SKM-1 treated with dmso at 0.1 percent for 144 hours (cell line): ENCODE measurements at regions not wholly inside any gene's neighbourhood (a gene's known extent, or its start where the extent isn't known, plus 50 kb on each side); places are given as distances from the start of the nearest gene placed in this dataset.

Experiments used
- DNase-seq: peaks from one replicate; lab custom pipeline; 2025; ENCODE audit not compliant: unreplicated experiment; lab: John Stamatoyannopoulos, UW

DNA sequence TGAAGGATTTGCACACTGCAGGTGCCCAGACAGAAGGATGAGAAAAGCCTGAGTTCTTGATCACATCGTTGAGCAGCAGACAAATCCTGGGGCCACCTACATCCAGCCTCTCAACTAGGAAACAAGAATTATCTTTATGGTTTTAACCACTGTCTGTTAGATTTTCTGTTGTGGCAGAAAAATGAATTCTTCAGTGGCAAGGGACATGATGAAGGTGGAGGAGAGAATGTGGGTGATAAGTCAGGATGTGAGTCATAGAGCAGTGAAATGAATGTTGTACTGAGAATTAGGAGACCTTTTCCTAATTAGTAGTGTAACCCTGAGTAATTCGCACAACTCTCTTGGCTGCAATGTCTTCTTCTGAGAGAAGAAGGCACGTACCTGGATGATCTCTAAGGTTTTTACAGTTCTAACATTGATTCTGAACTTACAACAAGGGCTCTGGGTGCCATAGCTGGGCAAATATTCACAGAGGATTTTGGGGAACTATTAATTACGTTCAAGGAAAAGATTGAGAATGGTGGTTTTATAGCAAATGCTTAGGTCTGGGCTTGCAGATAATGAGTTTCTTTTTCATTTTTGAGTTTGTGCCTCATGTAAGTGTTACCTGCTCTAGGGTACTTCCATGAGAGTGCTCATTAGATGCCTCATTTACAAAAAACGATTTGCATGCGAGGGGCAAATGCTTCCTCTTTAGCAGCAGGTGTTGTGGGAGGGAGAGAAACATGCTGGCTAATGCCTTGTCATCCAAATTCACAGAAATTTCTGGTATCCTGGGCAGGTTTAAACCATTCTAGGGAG, 111.0 kb upstream of the KL start:
- DNase-seq, result no peak

GRCh38 chr13:32905864-32906180, 110.4 kb upstream of the KL start:
- DNase-seq, result no peak

GRCh38 chr13:32907211-32907610, 109.0 kb upstream of the KL start:
- no peak for DNase-seq

GRCh38 chr13:32910530-32910929, 105.7 kb upstream of the KL start:
- peak; percentile 15 for DNase-seq

DNA sequence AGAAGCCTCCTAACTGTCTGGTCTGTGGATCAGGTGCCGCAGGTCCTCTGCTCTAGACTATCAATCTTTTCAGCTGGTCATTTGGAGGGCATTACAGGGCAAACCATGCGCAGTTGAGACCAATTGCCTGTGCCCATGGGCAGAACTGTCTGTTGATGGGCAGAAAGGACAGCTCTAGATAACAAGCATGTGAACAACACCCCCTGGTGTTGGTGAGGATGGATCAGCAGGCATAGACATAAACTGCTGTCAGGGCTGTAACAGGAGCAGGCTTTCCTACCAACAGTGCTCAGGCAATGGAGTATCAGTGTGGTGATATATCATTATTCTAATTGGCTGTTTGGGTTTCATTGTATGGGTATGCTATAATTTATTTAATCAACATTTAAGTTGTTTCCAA, 104.7 kb upstream of the KL start:
- DNase-seq, result no peak

- DNase-seq, result no peak
These were observed 101.5 kb upstream of the KL start for GRCh38 chr13:32914686-32915085.

- DNase-seq, result no peak
These were observed 98.7 kb upstream of the KL start for GRCh38 chr13:32917504-32917903.

- no peak for DNase-seq
These were observed 92.5 kb upstream of the KL start for GRCh38 chr13:32923725-32924124.

GRCh38 chr13:32924886-32925285, 91.3 kb upstream of the KL start:
- DNase-seq, result no peak

DNA sequence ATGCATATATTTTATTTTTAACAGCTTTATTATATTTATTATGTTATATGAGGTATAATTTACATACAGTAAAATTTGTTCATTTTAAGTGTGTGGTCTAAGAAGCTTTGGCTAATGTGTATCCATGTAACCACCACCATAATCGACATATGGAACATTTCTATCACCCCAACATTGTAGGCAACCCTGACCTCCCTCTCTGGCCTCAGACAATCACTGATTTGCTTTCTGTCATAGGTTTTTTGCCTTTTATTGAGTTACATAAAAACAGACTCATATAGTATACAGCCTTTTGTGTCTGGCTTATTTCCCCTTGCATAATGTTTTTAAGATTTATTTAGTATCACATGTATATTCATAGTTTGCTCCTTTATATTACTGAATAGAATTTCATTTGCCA, 90.7 kb upstream of the KL start:
- no peak for DNase-seq

DNA sequence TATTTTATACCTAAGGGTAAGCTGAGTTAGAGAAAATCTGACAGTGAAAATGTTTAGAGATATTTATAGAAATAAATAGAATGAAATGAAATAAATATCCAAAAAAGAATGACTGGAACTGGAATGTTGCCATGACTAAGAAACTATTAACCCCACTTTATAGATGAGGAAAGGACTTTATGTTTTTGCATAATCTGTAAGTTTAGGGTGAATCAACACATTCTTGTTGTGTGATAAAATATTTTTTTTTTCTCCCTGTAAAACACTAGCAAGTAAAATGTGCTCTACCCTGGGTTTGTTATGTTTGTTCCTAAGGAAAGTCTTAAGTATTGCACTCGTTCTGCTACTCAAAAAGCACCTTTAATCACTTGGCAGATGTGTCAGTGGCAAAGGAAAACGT, 83.8 kb upstream of the KL start:
- DNase-seq, result no peak

DNA sequence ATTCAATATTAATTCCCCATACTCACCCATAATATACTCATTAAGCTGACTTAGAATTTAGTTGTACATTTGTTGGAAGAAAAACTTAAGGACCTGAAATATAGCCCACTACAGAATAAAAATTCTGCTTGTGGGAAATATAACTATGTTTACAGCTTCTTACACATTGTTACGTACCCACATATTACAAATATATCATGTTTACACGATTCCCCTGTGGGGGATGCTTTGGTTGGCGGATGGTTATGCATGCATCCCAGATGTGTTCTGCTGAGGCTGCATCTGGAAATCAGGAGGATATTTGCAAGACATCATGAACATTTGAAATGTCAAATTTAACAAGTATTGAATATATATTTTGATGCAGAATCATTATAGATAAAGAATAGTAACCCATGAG, 79.5 kb upstream of the KL start:
- no peak for DNase-seq

DNA sequence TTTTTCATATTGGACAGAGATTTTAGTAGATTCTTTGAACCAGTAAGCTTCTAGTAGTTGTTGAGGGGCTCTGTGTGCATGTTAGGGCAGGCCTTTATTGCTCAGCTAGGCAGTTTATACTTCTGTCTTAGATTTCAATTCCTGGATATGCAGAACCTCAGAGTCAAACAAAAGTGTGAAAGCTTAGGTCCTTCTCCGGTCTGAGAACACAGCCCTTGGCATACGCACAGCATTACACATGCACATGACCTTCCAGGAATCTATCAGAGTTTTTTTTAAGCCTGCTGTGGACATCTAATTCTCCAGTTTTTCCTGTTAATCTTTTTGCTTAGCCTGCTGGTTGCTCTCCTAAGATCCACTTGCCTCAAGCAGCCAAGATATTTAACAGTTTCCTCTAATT, 77.9 kb upstream of the KL start:
- DNase-seq, result peak; percentile 51

DNA sequence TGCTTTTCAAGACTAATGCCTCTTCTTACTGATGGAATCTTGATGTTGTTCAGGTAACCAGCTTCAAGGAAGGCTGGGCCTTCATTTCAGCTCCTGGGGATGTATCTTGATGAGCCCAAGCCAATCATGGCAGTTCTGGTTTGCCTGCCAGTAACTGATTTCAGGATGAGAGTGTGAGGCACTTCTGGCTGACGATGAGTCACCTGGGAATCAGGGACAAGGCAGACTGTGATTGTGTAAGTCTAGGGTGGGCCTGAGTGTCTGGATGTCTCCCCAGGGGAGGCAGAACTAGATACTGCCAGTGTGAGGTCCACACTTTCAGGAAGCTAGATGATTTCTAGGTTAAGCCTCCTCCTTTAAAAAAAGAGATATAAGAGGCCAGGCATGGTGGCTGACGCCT, 77.3 kb upstream of the KL start:
- DNase-seq, result no peak

DNA sequence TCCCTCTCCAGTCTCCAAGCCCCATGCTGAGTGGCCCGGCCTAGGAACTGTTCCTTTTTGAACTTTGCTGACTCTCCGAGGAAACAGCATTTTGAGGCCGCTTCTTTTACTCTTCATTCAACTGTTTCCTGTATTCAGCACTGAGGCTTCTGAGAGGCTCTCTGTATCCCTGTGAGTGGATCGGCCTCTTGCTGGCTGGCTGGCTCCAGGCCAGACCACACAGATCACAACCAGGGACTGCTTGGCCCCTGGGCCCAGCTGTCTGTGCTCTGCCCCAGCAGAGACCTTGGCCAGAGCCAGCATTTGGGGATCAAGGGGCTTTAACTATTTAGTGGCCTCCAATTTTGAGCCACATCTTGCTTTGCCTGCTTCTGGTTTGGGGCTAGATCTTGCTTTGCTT, 75.6 kb upstream of the KL start:
- DNase-seq, result no peak

DNA sequence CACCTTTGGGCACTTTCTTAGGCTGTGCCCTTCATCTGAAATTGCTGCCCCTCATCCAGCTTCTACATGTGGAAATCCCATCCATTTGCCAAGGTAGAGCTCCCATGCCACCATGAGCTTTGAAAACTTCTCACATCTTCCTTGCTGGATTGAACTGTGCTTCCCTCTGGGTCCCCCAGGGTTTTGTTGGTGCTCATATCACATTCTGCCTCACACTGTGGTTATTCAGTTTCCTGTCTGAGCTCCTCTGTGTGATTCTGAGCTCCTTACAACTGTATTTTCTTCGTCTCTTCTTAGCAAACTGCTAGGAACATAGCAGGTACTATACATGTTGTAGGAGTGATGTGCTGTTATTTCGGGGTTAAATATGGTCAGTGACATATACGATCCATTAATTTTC, 74.9 kb upstream of the KL start:
- DNase-seq, result no peak

- DNase-seq, result no peak
These were observed 69.7 kb upstream of the KL start for GRCh38 chr13:32946558-32946957.

- DNase-seq, result no peak
These were observed 68.6 kb upstream of the KL start for GRCh38 chr13:32947411-32948276.

- no peak for DNase-seq
These were observed 66.4 kb upstream of the KL start for GRCh38 chr13:32949820-32950219.

DNA sequence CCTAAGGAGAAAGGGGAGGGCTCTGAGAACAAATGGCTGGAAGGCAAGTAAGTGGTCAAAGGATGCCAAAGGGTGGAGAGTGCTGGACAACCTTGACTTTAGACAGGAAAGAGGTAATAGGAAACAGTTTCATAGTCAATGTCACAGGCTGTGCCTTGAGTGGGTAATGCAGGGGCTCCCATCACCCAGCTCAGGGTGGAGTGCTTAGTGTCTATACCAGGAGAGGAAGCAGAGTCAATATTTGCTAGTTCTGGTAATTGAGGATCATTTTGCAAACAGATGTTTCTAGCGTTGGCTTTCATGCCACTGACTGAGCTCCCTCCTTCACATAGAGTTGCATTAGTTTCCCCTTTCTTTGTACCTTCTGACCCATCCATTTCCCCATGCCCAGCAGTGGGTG, 64.6 kb upstream of the KL start:
- DNase-seq, result no peak

- no peak for DNase-seq
These were observed 60.2 kb upstream of the KL start for GRCh38 chr13:32955881-32956594.

DNA sequence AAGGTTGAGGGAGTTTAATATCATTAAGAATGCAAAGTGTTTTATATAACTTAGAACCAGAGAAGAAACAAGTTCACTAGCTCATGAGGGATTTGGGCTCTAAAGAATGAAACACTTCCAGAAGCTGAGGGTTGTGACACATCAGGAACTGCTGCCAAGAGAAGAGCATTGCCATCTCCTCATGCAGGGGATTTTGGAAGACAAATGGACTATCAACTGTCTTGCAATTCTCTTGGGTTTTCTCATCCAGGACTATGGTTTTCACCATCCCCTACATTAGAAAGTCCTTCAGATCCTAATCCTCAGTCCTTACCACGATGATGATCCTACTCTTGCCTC, 59.7 kb upstream of the KL start:
- no peak for DNase-seq
